Naive thymus-derived CD4-positive, alpha-beta T cell (primary cell): ENCODE measurements at regions not wholly inside any gene's neighbourhood (a gene's known extent, or its start where the extent isn't known, plus 50 kb on each side); places are given as distances from the start of the nearest gene placed in this dataset.

ENCODE experiments used
- ATAC-seq: fragments of 150-1000 bp; cut with Tn5 transposase; 2 replicates; pipeline ENCODE4 v1.10.0; 2021; ENCODE audit warnings: mild to moderate bottlenecking, moderate library complexity
- CTCF ChIA-PET: fragments of 350-600 bp; sonication (Branson Sonifier 250); formaldehyde crosslinking; loops from one replicate; lab custom pipeline; 2021; ENCODE audit warnings: antibody characterized with exemption; lab: Charles Lee
- POLR2A ChIA-PET: fragments of 350-600 bp; sonication (Branson Sonifier 250); formaldehyde crosslinking; loops from one replicate; lab custom pipeline; 2021; ENCODE audit warnings: antibody characterized with exemption, inconsistent platforms; lab: Charles Lee
- DNase-seq, 9 donors: peaks; one replicate each; pipeline versions ENCODE4 v3.0.0 to v3.0.0-alpha.2; 2020 to 2022; ENCODE audit warnings: mixed read lengths in 1 of 9
- H3K27ac ChIP-seq: one replicate; pipeline ENCODE4 v1.7.0; 2013; ENCODE audit warnings: mild to moderate bottlenecking, low read depth, low read length, moderate library complexity
- H3K27me3 ChIP-seq, 2 donors: one replicate each; pipeline ENCODE4 v1.7.0; 2013; ENCODE audit warnings: low read length in 2 of 2, mild to moderate bottlenecking in 2 of 2, moderate library complexity in 2 of 2; ENCODE audit not compliant: control insufficient read depth in 2 of 2, insufficient read depth in 2 of 2
- H3K36me3 ChIP-seq, 3 experiments: 1 replicate in 2 of 3; 2 replicates in 1 of 3; pipeline ENCODE4 v1.7.0; 2013; ENCODE audit warnings: low read length in 3 of 3, mild to moderate bottlenecking in 3 of 3, moderate library complexity in 1 of 3; ENCODE audit not compliant: insufficient read depth in 3 of 3, control insufficient read depth in 2 of 3
- H3K4me1 ChIP-seq, 2 donors: one replicate each; pipeline ENCODE4 v1.7.0; 2013; ENCODE audit warnings: low read length in 2 of 2, mild to moderate bottlenecking in 2 of 2, moderate library complexity in 1 of 2; ENCODE audit not compliant: control insufficient read depth in 2 of 2, insufficient read depth in 2 of 2
- H3K4me3 ChIP-seq: 2 replicates; pipeline ENCODE4 v1.7.0; 2013; ENCODE audit warnings: mild to moderate bottlenecking, low read length
- H3K9me3 ChIP-seq, 3 experiments: 1 replicate in 2 of 3; 2 replicates in 1 of 3; pipeline ENCODE4 v1.7.0; 2013; ENCODE audit warnings: low read length in 3 of 3; ENCODE audit not compliant: control insufficient read depth in 2 of 3
- H3K27ac Mint-ChIP-seq, 9 donors: one replicate each; pipeline ENCODE4 v1.8.0; 2020 to 2022; ENCODE audit warnings: mixed read lengths in 9 of 9, mild to moderate bottlenecking in 8 of 9, moderate library complexity in 5 of 9, inconsistent platforms in 2 of 9
- H3K27me3 Mint-ChIP-seq, 5 donors: one replicate each; pipeline ENCODE4 v1.8.0; 2021 to 2022; ENCODE audit warnings: mixed read lengths in 5 of 5, mild to moderate bottlenecking in 1 of 5
- H3K36me3 Mint-ChIP-seq, 5 donors: one replicate each; pipeline ENCODE4 v1.8.0; 2020 to 2022; ENCODE audit warnings: mixed read lengths in 5 of 5, mild to moderate bottlenecking in 3 of 5, inconsistent platforms in 1 of 5
- H3K4me1 Mint-ChIP-seq, 7 donors: one replicate each; pipeline ENCODE4 v1.8.0; 2020 to 2022; ENCODE audit warnings: mixed read lengths in 7 of 7, mild to moderate bottlenecking in 3 of 7, inconsistent platforms in 1 of 7
- H3K4me3 Mint-ChIP-seq, 10 donors: one replicate each; pipeline ENCODE4 v1.8.0; 2020 to 2022; ENCODE audit warnings: mild to moderate bottlenecking in 10 of 10, mixed read lengths in 10 of 10, moderate library complexity in 6 of 10, inconsistent platforms in 2 of 10
- H3K9me3 Mint-ChIP-seq, 11 donors: one replicate each; pipeline ENCODE4 v1.8.0; 2020 to 2022; ENCODE audit warnings: mixed read lengths in 11 of 11, mild to moderate bottlenecking in 4 of 11, inconsistent platforms in 1 of 11, moderate library complexity in 1 of 11
- intact Hi-C, 2 donors: fragments of 100-400 bp; cut with micrococcal nuclease; formaldehyde crosslinking; loops; one replicate each; pipeline ENCODE4 v1.15.1; 2023

DNA sequence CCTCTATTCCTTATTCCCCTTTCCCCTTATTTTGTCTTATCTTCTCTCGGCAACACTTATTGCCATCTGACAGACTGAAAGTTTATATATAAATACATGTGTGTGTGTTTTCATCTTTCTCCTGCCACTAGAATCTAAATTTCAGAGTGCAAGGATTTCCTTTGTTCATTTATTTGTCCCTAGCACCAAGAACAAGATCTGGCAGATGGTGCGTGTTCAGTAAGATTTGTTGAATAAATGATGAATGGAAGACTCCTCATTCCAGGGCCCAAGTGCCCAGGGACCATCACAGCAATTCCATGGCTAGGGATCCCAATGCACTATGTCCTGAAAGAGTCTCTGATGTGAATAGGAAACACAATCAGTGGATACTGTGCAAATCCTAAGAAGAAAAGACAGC, 97.9 kb upstream of the EEA1 start:
- POLR2A ChIA-PET: no interaction called here
- no peaks in the 10 kb centered on the region for H3K4me1 Mint-ChIP-seq
- no peak for ATAC-seq
- H3K4me3 ChIP-seq: no peak overlapping the region
- no peaks in the 10 kb centered on the region for H3K4me1 ChIP-seq
- no peaks in the 10 kb centered on the region for H3K36me3 ChIP-seq
- H3K27me3 Mint-ChIP-seq: no peaks in the 10 kb centered on the region
- no peaks in the 10 kb centered on the region for H3K36me3 Mint-ChIP-seq
- no peak overlapping the region for H3K4me3 Mint-ChIP-seq
- H3K9me3 ChIP-seq: no peaks in the 10 kb centered on the region
- no peaks in the 10 kb centered on the region for H3K9me3 Mint-ChIP-seq
- no peak overlapping the region for H3K27ac ChIP-seq
- H3K27ac Mint-ChIP-seq: no peak overlapping the region
- no peaks in the 10 kb centered on the region for H3K27me3 ChIP-seq
- intact Hi-C loops: loop anchor here in 1 of 2 donors (5.0 kb wide), 1 partner anchor 390 kb away; no protein-coding TSS in a partner anchor
- CTCF ChIA-PET: no interaction called here
- DNase-seq: no peak

DNA sequence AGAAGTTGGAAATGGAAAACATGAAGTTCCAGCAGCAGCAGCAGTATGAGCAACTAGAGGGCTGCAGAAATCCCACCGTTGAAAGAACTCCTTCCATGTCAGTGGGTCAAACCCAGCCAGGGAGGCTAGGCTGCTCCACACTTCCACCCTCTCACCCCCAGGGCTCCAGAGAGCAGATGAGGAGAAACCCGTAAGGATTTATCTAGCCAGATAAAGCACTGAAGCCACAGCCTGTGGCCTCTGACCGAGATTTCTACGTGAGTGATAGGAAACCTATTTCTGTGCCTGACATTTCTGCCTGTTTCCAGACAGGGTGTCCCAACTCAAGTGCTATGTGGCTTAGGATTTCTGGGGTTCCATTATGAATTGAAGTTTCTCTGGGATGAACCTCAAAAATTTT, 100.0 kb upstream of the EEA1 start:
- POLR2A ChIA-PET: no interaction called here

DNA sequence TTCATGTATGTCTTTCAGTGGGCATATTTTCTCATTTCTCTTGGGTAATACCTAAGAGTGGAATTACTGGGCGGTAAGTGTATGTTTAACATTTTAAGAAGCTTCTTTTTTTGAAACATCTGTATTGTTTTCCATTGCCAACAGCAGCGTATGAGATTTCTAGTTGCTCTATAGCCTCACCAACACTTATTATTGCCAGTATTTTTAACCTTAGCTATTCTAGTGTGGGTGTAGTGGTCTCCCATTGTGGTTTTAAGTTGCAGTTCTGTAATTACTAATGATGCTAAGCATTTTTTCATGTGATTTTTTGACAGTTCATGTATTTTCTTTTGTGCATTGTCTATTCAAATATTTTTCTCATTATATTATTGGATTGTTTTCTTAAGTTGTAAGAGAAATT, 101.9 kb upstream of the EEA1 start:
- no peak overlapping the region for H3K4me3 Mint-ChIP-seq
- ChIA-PET POLR2A (interaction anchor here (0.7 kb wide), 1 partner anchor 71 kb away, joined by 3 read pairs; no protein-coding TSS in a partner anchor), CTCF (no interaction called here)
- Histone ChIP-seq H3K27ac (no peak overlapping the region), H3K4me1 (no peaks in the 10 kb centered on the region), H3K4me3 (no peak overlapping the region), H3K9me3 (no peaks in the 10 kb centered on the region), H3K27me3 (no peaks in the 10 kb centered on the region), H3K36me3 (no peaks in the 10 kb centered on the region)
- no peak for ATAC-seq
- H3K27ac Mint-ChIP-seq: no peak overlapping the region
- no peak for DNase-seq
- no peaks in the 10 kb centered on the region for H3K4me1 Mint-ChIP-seq
- intact Hi-C loops: no loop called here
- no peaks in the 10 kb centered on the region for H3K9me3 Mint-ChIP-seq
- no peaks in the 10 kb centered on the region for H3K36me3 Mint-ChIP-seq
- H3K27me3 Mint-ChIP-seq: peaks cover 0 to 9% (median 7%) of the 10 kb centered on the region in 5 donors

More for the DNA sequence above, 100.0 kb upstream of the EEA1 start:
- no peaks in the 10 kb centered on the region for H3K36me3 Mint-ChIP-seq
- intact Hi-C loops: loop anchor here in 1 of 2 donors (5.0 kb wide), 1 partner anchor 388 kb away; no protein-coding TSS in a partner anchor
- ATAC-seq (no peak), DNase-seq (no peak)
- no peaks in the 10 kb centered on the region for H3K9me3 Mint-ChIP-seq
- H3K27me3 ChIP-seq: no peaks in the 10 kb centered on the region
- H3K4me1 Mint-ChIP-seq: no peaks in the 10 kb centered on the region
- no peaks in the 10 kb centered on the region for H3K9me3 ChIP-seq
- CTCF ChIA-PET: no interaction called here
- no peaks in the 10 kb centered on the region for H3K36me3 ChIP-seq
- no peaks in the 10 kb centered on the region for H3K4me1 ChIP-seq
- H3K27me3 Mint-ChIP-seq: peaks cover 0 to 9% (median under 1%) of the 10 kb centered on the region in 5 donors
- H3K4me3 ChIP-seq: no peak overlapping the region
- no peak overlapping the region for H3K4me3 Mint-ChIP-seq
- H3K27ac ChIP-seq: no peak overlapping the region
- no peak overlapping the region for H3K27ac Mint-ChIP-seq

DNA sequence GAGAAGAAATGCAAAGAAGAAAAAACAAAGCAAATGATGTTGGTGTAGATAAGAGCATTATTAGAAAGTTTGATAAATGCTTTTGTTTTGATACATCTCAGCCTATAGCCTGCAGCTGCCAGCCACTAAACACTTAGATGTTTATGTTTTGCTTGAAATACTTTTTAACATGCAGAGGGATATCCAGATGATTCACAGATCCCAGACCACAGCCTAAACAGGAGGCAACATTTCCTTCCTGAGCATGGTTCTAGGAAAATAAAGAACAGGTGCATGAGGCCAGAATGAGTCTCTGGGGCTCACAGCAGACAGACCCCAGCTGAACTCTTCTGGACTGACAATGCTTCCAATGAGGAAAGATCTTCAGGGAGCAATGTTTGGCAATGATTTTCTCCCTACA, 103.7 kb upstream of the EEA1 start:
- ChIA-PET POLR2A (no interaction called here), CTCF (no interaction called here)
- intact Hi-C loops: no loop called here
- no peak overlapping the region for H3K27ac ChIP-seq
- Mint-ChIP-seq H3K36me3 (no peaks in the 10 kb centered on the region), H3K27ac (no peak overlapping the region), H3K4me3 (no peak overlapping the region), H3K4me1 (no peaks in the 10 kb centered on the region), H3K9me3 (no peaks in the 10 kb centered on the region), H3K27me3 (peaks cover 0 to 16% (median 14%) of the 10 kb centered on the region in 5 donors)
- no peaks in the 10 kb centered on the region for H3K27me3 ChIP-seq
- DNase-seq: no peak
- H3K4me1 ChIP-seq: no peaks in the 10 kb centered on the region
- H3K9me3 ChIP-seq: no peaks in the 10 kb centered on the region
- no peak overlapping the region for H3K4me3 ChIP-seq
- H3K36me3 ChIP-seq: no peaks in the 10 kb centered on the region
- no peak for ATAC-seq

DNA sequence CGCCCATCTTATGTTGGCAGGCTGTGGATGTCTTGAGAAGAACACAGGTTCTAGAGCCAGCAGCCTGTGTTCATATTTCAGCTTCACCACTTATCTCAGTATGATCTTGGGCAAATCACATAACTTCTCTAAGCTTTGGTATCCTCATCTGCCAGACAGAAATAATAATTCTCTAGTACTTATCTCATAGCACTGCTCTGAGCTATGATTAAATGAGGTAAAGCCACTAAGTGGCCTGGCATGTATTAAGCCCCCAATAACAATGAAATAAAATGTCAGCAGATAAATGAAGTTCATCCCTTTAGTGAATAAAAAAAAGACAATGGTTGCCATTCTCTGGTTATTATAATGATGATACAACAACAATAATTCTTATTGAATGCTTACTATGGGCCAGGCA, 104.9 kb upstream of the EEA1 start:
- intact Hi-C loops: no loop called here
- H3K27ac Mint-ChIP-seq: no peak overlapping the region

DNA sequence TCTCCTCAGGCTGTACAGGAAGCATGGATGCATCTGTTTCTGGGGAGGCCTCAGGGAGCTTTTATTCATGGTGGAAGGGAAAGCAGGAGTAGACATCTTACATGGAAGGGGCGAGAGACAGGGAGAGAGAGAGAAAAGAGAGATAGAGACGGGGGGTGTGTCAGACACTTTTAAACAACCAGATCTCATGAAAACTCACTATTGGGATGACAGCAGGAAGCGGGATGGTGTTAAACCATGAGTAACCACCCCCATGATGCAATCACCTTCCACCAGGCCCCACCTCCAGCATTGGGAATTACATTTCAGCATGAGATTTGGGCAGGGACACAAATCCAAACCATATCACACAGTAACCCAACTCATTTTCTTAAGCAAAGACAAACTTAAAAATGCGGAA, 110.0 kb upstream of the EEA1 start:
- POLR2A ChIA-PET: no interaction called here
- intact Hi-C loops: no loop called here
- ATAC-seq (no peak), DNase-seq (no peak)
- Histone ChIP-seq H3K27ac (no peak overlapping the region), H3K9me3 (no peaks in the 10 kb centered on the region), H3K4me3 (no peak overlapping the region), H3K4me1 (no peaks in the 10 kb centered on the region), H3K36me3 (no peaks in the 10 kb centered on the region), H3K27me3 (no peaks in the 10 kb centered on the region)
- H3K27me3 Mint-ChIP-seq: peaks cover 0 to 19% (median 9%) of the 10 kb centered on the region in 5 donors
- CTCF ChIA-PET: no interaction called here
- H3K9me3 Mint-ChIP-seq: peaks cover 0 to 1% (median 0%) of the 10 kb centered on the region in 11 donors
- no peak overlapping the region for H3K27ac Mint-ChIP-seq
- peaks cover 0 to 1% (median 0%) of the 10 kb centered on the region in 7 donors for H3K4me1 Mint-ChIP-seq
- no peaks in the 10 kb centered on the region for H3K36me3 Mint-ChIP-seq
- no peak overlapping the region for H3K4me3 Mint-ChIP-seq

More for the DNA sequence above, 104.9 kb upstream of the EEA1 start:
- Histone ChIP-seq H3K27ac (no peak overlapping the region), H3K36me3 (no peaks in the 10 kb centered on the region), H3K4me1 (no peaks in the 10 kb centered on the region), H3K27me3 (no peaks in the 10 kb centered on the region), H3K9me3 (no peaks in the 10 kb centered on the region), H3K4me3 (no peak overlapping the region)
- no peak for DNase-seq
- H3K4me3 Mint-ChIP-seq: no peak overlapping the region
- CTCF ChIA-PET: no interaction called here
- no peaks in the 10 kb centered on the region for H3K36me3 Mint-ChIP-seq
- H3K27me3 Mint-ChIP-seq: peaks cover 0 to 18% (median 16%) of the 10 kb centered on the region in 5 donors
- no peaks in the 10 kb centered on the region for H3K4me1 Mint-ChIP-seq
- no peak for ATAC-seq
- POLR2A ChIA-PET: no interaction called here
- H3K9me3 Mint-ChIP-seq: no peaks in the 10 kb centered on the region

DNA sequence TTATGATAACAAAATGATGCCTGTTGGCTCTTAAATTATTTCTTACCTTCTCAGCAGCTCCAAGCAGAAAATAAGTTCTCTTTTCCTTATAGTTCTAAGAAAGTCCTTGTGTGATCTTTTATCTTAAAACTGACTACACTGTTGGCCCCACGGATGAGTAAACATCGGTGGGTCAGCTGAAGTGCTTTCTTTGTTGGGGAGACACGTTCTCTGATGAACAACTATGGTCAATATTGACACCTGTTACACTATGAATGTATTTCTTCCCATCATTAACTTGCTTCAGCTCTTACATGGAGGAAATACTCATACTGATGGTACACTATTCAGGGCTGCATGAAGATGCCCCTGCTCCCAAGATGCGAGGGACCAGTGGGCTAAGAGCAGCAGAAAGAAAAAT, 110.8 kb upstream of the EEA1 start:
- no peak overlapping the region for H3K4me3 ChIP-seq
- no peak overlapping the region for H3K4me3 Mint-ChIP-seq
- DNase-seq: no peak
- no peaks in the 10 kb centered on the region for H3K36me3 ChIP-seq
- peaks cover 0 to 1% (median 0%) of the 10 kb centered on the region in 7 donors for H3K4me1 Mint-ChIP-seq
- H3K27ac Mint-ChIP-seq: no peak overlapping the region
- no peak for ATAC-seq
- H3K36me3 Mint-ChIP-seq: no peaks in the 10 kb centered on the region
- intact Hi-C loops: no loop called here
- H3K9me3 Mint-ChIP-seq: peaks cover 0 to 1% (median 0%) of the 10 kb centered on the region in 11 donors
- ChIA-PET POLR2A (no interaction called here), CTCF (no interaction called here)
- H3K27me3 ChIP-seq: no peaks in the 10 kb centered on the region
- peaks cover 0 to 13% (median 9%) of the 10 kb centered on the region in 5 donors for H3K27me3 Mint-ChIP-seq
- no peaks in the 10 kb centered on the region for H3K4me1 ChIP-seq
- no peak overlapping the region for H3K27ac ChIP-seq
- no peaks in the 10 kb centered on the region for H3K9me3 ChIP-seq
